Kidney epithelial cell (primary cell): ENCODE measurements at regions not wholly inside any gene's neighbourhood (a gene's known extent, or its start where the extent isn't known, plus 50 kb on each side); places are given as distances from the start of the nearest gene placed in this dataset.

Source experiments
- DNase-seq: peaks from one replicate; pipeline ENCODE4 v3.0.0-alpha.2; 2010; ENCODE audit warnings: low read depth
- H3K27me3 ChIP-seq: 2 replicates; pipeline ENCODE4 v1.6.0; 2011; ENCODE audit warnings: low read length; ENCODE audit not compliant: control insufficient read depth, insufficient read depth
- H3K36me3 ChIP-seq: 2 replicates; pipeline ENCODE4 v1.5.1; 2011; ENCODE audit warnings: low read length; ENCODE audit not compliant: control insufficient read depth, insufficient read depth
- H3K4me3 ChIP-seq: 2 replicates; pipeline ENCODE4 v1.5.1; 2011; ENCODE audit warnings: low read depth, mild to moderate bottlenecking, control low read depth, low read length
- TF ChIP-seq, protein P1 (sequence below): IDR thresholded peaks from 2 replicates; pipeline ENCODE4 v1.5.1; 2011; ENCODE audit warnings: mild to moderate bottlenecking, moderate library complexity, low read length, control low read depth, inconsistent platforms; ENCODE audit not compliant: insufficient read depth, poor library complexity, severe bottlenecking

DNA sequence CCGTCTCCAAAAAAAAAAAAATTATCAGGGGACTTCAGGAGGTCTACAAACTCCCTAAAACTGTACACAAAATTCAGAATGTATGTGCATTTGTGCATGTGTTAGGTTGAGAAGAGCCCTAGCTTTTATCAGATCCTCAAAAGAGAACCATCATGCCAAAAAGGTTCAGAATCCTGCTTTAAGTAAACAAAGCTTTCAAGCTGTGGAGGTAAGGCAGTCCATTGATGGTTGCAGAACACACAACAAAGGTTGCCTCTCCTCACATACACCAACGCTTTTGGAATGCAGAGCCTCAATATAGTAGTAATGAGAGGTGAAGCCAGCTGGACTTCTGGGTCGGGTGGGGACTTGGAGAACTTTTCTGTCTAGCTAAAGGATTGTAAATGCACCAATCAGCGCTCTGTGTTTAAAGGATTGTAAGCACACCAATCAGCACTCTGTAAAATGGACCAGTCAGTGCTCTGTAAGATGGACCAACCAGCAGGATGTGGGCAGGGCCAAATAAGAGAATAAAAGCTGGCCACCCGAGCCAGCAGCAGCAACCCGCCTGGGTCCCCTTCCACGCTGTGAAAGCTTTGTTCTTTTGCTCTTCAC is 57.9 kb upstream of the RNF38 start:
- no peak for DNase-seq
- Histone ChIP-seq H3K4me3 (no peak overlapping the region), H3K36me3 (no peaks in the 10 kb centered on the region), H3K27me3 (no peaks in the 10 kb centered on the region)
- TF ChIP-seq, protein P1, sequence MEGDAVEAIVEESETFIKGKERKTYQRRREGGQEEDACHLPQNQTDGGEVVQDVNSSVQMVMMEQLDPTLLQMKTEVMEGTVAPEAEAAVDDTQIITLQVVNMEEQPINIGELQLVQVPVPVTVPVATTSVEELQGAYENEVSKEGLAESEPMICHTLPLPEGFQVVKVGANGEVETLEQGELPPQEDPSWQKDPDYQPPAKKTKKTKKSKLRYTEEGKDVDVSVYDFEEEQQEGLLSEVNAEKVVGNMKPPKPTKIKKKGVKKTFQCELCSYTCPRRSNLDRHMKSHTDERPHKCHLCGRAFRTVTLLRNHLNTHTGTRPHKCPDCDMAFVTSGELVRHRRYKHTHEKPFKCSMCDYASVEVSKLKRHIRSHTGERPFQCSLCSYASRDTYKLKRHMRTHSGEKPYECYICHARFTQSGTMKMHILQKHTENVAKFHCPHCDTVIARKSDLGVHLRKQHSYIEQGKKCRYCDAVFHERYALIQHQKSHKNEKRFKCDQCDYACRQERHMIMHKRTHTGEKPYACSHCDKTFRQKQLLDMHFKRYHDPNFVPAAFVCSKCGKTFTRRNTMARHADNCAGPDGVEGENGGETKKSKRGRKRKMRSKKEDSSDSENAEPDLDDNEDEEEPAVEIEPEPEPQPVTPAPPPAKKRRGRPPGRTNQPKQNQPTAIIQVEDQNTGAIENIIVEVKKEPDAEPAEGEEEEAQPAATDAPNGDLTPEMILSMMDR = no peak

DNA sequence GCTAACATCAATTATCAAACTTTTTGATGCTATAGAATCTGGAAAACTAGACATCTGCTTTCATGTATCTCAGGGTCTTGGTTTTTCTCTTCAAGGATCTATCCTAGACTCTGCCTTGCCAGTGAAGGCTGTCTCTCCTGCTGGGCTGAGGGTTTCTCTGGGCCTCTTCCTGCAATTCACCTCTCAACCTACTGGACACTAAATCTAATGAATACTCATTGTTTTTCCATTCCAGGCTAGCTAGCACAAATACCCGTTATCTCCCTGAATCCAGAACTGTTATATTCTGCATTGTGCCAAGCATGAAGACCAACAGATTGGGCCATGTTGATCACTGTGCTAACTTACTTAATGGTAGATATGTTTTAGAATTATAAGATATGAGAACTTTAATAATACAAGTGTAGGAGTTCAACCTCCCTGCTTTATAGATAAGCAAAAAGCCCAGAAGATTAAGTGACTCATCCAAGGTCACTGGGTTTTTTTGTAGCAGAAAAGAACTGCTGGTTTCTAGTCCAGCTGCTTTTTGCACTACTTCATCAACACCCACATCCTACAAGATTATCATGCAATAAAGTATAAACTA is 56.5 kb upstream of the RNF38 start:
- Histone ChIP-seq H3K36me3 (no peaks in the 10 kb centered on the region), H3K4me3 (no peak overlapping the region), H3K27me3 (no peaks in the 10 kb centered on the region)
- DNase-seq = no peak
- TF ChIP-seq, protein P1 = no peak

DNA sequence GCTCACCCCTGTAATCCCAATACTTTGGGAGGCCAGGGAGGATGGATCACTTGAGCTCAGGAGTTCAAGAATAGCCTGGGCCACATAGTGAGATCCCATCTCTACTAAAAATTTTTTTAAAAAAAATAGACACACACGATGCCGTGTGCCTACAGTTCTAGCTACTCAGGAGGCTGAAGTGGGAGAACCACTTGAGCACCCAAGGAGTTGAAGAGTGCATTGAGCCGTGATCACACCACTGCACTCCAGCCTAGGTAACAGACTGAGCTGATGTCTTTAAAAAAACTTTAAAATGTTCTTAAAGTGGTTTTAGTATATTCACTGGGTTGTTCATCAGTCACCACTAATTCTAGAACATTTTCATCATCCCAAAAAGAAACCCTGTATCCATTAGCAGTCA is 51.9 kb upstream of the RNF38 start:
- no peak overlapping the region for H3K4me3 ChIP-seq
- no peaks in the 10 kb centered on the region for H3K36me3 ChIP-seq
- TF ChIP-seq, protein P1 = no peak
- no peaks in the 10 kb centered on the region for H3K27me3 ChIP-seq
- DNase-seq = no peak

DNA sequence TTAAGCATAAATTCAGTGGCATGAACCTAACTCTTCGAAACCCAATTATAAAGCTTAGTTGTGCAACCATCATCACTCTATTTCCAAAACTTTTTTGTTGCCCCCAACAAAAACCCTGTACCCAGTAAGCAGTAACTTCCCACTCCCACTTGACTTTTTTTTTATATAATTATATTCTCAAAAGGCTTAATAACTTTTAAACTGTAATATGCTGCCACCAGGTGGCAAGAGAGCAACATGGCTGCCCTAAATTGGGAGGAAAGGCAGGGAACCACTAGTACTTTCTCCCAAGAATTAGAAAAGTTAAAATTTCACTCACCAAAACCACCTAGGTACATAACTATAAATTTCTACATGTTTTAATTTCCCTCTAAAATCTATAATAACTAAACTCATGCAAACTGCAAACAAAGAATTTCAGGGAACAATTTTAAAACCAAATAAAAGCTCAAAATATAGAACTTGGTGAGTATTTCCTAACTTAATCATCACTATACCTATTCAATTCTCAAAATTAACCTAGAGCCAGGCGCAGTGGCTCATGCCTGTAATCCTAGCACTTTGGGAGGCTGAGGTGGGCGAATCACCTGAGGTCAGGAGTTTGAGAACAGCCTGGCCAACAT is 50.2 kb upstream of the RNF38 start:
- TF ChIP-seq, protein P1 = peak; percentile 68
- H3K4me3 ChIP-seq = no peak overlapping the region
- no peaks in the 10 kb centered on the region for H3K27me3 ChIP-seq
- no peaks in the 10 kb centered on the region for H3K36me3 ChIP-seq
- peak; percentile 9 for DNase-seq
